ENCODE measurements at regions not wholly inside any gene's neighbourhood (a gene's known extent, or its start where the extent isn't known, plus 50 kb on each side); places are given as distances from the start of the nearest gene placed in this dataset.
"Not testable (repeated sequence)": the region's sequence is repeated elsewhere in the genome, so short reads cannot be mapped to it uniquely, and the experiment has no call there.

DNA sequence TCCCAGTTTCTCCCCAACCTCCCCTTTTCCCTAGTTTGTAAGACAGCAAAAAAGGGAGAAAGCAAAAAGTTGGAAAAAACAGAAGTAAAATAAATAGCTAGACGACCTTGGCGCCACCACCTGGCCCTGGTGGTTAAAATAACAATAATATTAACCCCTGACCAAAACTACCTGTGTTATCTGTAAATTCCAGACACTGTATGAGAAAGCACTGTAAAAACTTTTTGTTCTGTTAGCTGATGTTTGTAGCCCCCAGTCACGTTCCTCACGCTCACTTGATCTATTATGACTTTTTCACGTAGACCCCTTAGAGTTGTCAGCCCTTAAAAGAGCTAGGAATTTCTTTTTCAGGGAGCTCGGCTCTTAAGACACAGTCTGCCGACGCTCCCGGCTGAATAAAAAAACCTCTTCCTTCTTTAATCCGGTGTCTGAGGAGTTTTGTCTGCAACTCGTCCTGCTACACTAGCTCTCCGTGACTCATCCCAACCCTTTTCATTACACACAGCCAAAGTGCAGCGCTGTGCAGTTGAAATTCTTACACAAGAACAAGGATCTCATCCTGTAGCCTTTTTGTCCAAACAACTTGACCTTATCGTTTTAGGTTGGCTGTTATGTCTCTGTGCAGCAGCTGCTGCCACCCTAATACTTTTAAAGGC lies 83.9 kb upstream of the DEFB108B start:
- not testable (repeated sequence) for TF ChIP-seq POLR2A, POLR2AphosphoS5, TAF1 (IDR thresholded peaks at IDR 0.05; ENCODE audit: low read depth, low read length)
